ENCODE measurements at regions not wholly inside any gene's neighbourhood (a gene's known extent, or its start where the extent isn't known, plus 50 kb on each side); places are given as distances from the start of the nearest gene placed in this dataset.
"Not testable (repeated sequence)": the region's sequence is repeated elsewhere in the genome, so short reads cannot be mapped to it uniquely, and the experiment has no call there.

DNA sequence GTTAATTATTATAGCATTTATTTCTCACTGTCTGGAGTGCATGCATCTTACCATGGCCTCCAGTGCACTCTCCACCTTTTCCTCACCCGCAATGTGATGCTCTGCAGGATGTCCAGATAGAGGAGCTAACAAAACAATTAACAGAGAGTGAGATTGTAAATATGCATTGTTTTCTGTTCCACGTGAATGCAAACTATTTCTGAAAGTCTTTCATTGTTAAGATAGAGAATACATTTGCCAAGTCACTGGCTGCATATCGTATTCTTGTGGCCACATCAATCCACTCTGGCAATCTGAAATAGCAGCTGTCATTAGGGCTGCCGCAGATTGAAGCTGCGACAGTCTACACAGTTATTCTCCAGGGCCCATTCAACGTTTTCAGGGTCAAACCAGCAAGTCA lies 143.8 kb downstream of the DUSP10 start:
- DNase-seq: no peak

DNA sequence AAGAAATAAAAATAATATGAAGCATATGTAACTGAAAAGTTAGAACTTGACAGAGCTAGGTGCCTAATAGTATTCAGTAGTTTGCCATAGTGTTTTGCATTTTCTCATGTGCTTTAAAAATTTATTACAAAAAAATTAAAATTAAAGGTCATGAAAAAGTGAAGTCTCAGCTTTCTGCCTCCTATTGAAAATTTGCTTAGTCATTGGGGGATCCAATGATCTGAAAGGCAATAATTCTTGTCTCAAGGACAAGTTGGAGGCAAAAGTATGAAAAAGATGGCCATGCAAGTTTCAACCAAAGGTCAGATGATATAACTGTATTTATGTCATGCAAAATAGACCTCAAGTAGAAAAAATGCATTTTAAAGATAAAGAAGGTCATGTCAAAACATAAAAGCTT lies 140.7 kb downstream of the DUSP10 start:
- DNase-seq: no peak

DNA sequence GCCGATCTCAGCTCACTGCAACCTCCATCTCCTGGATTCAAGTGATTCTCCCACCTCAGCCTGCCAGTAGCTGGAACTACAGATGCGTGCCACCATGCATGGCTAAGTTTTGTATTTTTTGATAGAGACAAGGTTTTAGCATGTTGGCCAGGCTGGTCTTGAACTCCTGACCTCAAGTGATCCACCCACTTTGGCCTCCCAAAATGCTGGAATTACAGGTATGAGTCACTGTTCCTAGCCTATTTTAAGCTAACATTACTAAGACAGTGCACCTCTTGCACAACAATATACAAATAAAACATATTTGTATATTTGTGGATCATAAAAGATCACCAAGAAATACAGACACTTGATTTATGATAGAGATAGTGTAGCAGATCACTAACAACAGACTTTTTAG lies 139.1 kb downstream of the DUSP10 start:
- no peak for DNase-seq

DNA sequence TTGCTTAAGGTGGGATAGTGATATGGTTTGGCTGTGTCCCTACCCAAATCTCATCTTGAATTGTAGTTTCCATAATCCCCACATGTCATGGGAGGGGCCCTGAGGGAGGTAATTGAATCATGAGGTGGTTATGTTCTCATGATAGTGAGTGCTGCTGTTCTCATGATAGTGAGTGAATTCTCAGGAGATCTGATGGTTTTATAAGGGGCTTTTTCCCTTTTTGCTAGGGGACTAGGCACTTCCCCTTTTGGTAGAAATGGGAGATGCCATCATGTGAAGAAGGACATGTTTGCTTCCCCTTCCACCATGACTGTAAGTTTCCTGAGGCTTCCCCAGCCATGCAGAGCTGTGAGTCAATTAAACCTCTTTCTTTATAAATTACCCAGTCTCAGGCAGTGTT lies 137.5 kb downstream of the DUSP10 start:
- DNase-seq: not testable (repeated sequence)

DNA sequence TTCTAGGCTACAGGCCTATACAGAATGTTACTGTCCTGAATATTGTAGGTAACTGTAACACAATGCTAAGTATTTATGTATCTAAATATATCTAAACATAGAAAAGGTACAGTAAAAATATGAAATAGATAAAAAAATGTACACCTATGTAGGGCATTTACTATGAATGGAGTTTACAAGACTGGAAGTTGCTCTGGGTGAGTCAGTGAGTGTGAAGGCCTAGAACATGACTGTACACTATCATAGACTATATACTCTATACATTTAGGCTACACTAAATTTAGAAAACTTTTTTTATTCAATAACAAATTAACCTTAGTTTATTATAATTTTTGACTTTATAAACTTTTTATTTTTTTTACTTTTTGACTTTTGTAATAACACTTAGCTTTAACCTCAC lies 136.9 kb downstream of the DUSP10 start:
- DNase-seq: no peak

DNA sequence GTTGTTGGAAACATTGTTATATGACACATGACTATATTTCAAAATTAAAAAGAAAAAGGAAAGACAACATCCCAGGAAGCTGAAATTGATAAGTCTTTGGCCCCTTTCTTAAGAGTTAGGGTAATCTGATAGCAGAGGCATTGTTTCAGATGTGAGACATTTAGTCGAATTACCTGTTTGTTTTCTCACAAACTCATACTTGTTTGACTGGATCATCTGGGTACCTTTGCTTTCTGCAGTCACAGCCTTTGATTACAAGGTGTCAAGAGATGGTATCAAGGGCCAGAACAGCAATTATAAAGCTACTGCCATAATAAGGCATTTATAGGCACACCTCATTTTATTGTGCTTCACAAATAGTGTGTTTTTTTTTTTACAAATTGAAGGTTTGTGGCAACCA lies 136.3 kb downstream of the DUSP10 start:
- DNase-seq: no peak

DNA sequence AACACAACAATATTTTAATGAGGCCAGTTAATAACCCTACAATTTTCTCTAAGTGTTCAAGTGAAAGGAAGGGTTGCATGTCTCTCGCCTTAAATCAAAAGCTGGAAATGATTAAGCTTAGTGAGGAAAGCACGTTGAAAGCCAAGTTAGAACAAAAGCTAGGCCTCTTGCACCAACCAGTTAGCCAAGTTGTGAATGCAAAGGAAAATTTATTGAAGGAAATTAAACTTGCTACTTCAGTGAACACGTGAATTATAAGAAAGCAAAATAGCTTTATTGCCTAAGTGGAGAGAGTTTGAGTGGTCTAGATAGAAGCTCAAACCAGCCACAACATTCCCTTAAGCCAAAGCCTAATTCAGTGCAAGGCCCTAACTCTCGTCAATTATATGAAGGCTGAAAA lies 135.6 kb downstream of the DUSP10 start:
- DNase-seq: no peak

DNA sequence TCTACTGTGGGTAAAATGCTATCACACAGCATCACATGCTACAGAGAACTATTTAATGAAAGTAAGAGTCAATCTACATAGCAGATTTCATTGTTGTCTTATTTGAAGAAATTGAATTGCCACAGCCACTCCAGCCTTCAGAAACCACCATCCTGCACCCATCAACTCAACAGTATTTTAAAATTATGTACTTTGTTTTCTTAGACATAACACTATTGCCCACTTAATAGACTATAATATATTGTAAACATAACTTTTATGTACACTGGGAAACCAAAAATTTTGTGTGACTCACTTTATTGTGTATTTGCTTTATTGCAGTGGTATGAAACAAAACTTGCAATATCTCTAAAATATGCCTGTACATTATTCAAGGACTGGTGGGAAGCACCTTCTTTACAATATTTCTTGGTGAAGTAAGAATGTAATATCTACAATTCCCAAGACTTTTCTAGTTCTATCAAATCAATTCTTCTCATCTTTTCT lies 133.0 kb downstream of the DUSP10 start:
- no peak for DNase-seq

DNA sequence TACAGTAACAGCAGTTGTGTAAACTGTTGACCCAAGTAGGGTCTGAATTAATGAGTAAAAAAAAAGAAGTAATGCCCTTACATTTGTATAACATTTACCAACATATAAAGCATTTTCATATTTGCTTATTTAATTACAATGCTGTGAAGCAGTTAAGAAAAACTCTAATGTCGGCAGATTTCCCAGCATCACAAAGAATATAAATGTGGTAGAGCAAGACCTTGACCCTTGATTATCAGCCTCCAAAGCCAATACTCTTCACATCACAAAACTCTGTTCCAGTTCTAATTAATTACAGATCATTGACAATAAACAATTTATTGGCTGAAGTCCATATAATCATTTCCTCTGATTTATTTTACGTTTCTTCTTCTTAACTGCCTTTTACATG lies 130.2 kb downstream of the DUSP10 start:
- DNase-seq: no peak

DNA sequence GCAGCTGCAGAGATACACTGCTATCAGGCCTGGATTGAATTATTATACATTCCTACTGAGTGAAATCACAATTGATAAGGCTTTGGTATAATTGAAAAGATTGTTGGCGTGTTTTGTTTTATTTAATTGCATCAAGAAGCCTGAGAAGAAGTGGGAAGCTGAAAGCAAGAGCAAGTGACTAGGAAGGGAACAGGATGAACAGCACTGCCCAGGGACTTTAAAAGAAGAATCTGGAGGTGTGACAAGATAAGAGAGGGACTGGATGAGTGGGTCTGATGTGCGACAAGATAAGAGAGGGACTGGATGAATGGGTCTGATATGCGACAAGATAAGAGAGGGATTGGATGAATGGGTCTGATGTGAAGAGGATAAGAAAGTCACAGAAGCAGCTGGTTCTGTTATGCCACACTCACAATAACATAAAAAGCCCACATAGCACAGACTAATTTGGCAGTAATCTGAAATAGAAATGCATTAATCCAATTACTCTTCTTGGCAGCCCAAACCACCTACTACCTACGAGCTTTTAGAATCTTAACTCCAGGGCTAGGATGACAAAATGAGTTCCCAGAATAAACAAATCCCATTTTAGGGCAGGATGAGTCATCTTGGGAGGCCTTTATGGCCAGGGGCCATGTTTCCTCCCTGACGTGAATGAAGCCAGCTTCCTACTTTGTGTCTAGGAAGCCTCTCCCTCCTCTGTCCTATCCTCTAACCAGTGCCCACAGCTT lies 129.7 kb downstream of the DUSP10 start:
- DNase-seq: peak; percentile 20

DNA sequence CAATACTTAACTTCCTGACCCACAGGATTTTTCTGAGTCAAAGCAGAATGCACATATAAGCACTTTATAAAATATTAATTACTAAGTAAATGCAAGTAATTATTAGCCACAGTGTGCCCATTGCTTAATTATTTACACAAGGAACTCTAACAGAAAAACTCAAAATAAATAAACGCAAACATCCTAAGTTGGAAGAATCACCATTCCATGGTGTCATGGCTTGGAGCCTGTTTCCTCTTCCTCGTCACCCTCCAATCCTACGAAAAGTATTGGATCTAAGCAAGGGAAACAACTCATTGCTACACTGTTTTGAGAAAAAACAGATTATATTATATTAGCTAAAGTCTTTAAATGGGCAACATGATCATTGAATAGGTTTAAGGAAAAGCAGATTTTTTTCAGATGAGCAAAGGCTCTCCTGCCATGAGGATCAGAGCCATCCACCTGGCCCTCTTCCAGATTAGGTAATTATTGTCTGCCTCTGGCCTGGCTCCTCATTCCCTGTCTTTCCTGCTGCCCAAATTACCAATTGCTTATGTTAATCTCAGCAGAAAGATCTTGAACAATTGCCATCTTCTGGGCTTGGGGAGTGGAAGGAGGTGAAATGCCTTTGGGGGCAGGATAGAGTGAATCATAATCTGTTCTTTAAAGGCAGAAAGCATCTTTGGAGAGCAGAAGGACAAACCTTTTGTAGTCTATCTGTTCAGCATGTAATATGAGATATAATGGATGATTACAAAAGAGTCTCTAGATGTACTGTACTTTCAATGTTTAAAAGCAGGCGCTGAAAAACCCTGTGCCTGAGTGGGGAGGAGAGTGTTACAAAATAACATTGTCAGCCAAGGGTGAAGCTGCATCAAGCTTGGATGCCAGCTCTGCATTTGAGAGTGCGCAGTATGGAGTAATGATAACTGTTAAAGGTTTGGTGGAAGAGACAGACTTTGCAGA lies 121.2 kb downstream of the DUSP10 start:
- DNase-seq: peak; percentile 83

DNA sequence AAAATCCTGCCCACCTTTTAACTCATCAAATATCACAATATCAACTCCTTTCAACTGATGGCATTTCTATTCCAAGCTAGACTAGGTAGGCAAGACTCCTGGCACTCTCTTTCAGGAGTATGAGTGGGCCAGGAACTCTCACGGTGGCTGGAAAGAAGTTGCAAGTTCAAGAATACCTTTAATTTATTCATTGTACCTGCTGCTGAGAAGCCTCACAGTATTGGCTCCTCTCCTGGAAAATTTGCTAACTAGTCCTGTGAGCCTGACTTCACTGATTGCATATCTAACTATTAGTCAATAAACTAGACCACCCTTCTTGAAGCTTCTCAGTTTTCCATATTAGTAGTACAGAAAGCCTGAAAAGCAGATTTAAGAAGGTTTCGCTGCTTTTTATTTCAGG lies 120.2 kb downstream of the DUSP10 start:
- DNase-seq: no peak

DNA sequence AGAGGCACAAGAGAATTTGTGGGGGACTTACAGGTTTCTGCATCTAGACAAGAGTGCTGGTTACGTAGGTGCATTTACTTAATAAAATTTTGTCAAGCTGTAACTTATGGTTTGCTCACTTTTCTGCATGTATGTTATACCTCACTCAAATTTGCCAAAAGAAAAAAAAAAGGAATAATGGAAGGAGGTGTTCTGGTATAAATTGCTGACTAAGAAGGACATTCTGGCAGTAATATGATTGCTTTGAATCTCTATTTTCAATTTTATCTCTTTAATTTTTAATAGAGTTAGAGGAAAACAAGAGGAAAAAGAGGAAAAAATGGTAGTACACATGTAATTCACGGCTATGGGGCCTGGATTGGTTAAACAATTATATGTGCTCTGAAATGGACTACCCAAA lies 119.5 kb downstream of the DUSP10 start:
- no peak for DNase-seq

DNA sequence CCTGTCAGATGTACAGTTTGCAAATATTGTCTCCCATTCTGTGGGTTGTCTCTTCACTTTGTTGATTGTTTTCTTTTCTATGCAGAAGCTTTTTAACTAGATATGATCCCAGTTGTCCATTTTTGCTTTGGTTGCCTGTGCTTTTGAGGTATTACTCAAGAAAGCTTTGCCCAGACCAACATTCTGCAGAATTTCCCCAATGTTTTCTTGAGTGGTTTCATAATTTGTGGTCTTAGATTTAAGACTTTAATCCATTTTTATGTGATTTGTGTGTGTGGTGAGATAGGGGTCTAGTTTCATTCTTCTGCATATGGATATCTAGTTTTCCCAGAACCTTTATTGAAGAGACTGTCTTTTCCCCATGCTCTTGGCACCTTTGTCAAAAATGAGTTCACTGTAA lies 116.9 kb downstream of the DUSP10 start:
- no peak for DNase-seq

DNA sequence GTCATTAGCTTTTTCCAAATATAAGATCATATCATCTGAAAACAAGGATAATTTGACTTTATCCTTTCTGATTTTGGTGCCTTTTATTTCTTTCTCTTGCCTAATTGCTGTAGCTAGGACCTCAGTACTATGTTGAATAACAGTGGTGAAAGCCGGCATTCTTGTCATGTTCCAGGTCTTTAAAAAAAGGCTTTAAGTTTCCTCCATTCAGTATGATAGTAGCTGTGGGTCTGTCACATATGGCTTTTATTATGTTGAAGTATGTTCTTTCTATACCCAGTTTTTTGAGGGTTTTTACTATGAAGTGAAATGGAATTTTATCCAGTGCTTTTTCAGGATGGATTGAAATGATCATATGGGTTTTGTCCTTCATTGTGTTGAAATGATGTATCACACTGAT lies 115.8 kb downstream of the DUSP10 start:
- DNase-seq: no peak

DNA sequence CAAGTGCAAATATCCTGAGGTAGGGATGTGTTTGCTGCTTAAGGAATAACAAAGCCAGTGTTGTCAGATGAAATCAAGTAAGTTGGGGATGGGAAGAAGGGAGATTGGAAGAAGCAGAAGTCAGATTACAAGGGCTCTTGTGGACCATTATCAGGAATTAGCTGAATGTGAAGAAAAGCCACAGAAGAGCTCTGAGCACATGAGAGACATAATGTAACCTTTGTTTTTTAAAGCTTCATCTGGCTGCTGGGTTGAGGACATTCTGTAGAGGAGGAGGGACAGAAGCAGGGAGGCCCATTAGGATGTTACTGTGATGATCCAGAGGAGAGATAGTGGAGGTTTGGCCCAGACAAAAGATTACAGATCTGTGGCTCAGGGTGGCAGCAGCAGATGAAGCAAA lies 111.7 kb downstream of the DUSP10 start:
- no peak for DNase-seq

DNA sequence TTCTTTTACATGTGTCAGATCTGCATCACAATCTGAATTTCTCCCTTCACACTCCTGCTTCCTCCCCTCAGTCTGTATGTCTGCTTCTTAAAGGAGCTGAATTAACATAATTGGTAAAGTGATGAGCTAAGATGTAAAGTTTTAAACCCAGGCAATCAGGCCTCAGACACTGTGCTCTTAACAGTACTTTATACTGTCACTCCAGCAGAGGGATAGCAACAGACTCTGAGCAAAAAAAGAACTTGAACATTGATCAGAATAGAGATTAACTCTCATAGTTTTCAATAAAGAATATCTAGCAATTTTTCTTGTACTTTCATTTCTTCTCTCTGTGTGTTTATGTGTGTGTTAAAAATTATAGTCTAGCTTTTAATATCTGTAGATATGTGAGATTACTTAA lies 110.3 kb downstream of the DUSP10 start:
- DNase-seq: no peak

DNA sequence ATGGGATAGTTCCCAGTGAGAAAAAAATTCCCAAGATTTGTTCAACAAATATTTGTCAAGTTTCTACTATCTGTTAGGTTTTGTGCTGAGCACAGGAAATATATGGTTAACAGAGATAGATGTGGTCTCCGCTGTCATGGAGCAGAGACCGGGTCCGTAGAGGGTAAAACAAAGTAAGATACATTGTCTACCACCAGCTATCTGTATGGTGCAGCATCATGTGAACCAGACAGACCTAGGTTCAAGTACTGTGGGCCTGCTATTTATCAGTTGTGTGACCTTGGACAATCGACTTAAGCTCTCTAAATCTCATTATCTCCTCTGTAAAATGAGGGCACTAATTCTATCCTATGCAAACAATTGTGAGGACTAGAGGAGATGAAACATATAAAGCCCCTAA lies 109.8 kb downstream of the DUSP10 start:
- DNase-seq: no peak

DNA sequence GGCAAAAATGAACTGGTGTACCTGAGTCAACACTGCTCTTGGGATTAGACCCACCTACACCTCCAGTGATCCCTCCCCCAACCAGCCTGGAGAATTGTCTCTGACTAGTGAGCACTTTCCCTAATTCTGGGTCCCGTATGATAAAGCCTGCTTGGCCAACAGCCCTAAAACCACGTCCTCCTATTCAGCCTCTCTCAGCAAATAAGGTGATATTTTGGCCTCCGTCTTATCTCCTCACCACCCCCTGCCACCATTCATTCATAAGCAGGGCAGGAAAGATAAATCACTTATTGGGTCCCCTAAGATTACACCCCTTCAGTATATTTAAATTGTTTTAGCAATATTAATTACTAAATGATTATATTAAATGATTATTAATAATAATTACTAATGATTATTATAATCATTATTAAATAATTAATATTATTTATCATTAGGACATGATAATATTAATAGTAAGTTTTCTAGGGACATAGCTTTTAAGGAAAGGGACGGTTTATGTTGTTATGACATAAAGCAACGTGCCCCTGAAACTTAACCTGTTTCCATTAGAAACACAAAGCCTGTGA lies 108.0 kb downstream of the DUSP10 start:
- no peak for DNase-seq

DNA sequence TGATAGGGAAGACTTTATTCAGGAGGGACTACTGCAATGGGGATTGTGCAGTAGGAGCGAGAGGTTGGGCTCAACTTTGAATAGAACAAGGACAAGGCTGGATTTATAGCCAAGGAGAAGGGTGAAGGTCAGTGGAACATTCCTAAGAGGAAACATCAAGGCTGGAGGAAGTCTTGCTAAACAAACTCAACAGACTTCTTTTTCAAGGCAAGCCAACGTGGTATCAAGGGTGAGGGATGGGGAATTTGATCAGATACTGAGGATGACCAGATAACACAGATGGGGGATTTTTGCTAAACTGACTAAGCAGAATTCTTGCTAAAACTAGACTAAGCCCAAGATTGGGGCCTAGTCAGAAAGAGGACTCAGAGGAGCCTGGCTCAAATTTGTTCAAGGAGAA lies 107.3 kb downstream of the DUSP10 start:
- no peak for DNase-seq

DNA sequence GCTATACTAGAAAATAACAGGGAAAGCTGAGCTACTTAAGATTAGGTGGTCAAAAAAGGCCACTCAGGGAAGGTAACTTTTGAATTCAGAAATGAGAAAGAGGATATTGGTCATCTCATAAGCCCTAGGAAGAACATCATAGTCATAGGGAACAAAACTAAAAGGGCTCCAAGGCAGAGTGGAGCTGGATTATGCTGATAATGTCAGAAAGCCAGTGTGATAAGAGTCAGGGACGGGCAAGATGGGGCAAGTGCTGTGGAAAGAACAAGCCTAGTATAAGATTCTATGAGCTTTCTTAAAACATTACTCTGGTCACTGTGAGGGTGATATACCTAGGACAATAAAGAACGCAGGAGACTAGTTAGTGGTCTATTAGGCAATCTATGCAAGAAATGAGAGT lies 106.6 kb downstream of the DUSP10 start:
- DNase-seq: no peak

DNA sequence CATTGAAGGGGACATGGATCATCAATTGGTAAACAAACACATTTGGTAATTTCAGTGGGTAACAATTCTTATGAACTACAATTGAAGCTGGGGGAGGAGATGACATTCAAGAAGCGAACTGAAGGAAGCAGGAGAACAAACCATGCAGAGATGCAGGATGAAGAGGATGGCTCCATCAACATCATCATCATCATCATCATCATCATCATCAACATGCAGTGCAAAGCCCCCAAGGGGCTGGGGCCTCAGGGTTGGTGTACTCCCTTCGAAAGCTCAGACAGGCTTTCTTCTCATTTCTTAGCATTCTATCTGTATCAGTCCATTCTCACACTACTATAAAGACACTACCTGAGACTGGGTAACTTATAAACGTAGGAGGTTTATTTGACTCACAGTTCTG lies 105.8 kb downstream of the DUSP10 start:
- DNase-seq: no peak

DNA sequence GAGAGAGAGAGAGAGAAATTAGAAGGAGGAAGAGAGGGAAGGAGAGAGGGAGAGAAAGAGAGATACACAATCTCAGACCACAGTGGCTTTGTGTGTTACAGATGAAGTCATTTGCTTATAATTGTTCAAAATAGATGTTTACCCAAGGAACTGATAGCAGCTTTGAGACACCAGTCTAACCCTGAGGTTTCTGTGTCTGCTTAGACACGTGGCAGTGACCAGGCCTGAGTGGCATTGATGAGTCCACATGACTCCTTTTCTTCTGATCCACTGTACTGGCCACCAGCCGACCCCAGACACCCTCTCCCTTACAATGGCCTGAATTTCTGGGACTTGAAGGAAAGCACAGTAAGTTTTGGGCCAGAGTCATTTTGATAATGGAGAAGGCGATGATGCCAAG lies 104.9 kb downstream of the DUSP10 start:
- no peak for DNase-seq

DNA sequence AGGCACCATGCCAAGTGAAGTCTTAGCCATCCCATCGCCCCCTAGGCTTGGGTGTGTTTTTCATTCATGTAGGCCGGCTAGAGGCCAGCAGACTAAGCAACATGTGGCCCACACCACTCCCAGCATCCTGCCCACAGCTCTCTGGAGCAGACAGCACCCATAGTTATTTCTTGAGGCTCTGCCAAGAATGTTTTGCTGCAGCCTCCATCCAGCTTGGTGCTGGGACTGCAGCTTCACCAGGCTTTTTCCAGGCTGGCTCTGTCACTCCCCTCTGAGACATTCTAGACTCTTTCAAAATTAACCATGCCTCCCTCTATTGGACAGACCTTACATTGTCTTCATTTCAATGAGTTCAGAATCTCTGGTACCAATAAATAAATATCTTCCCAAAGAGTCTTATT lies 104.2 kb downstream of the DUSP10 start:
- DNase-seq: no peak

Measured in NCI-H2029 treated with DMSO at 0.1 percent for 48 hours (cell line).